ENCODE measurements at regions not wholly inside any gene's neighbourhood (a gene's known extent, or its start where the extent isn't known, plus 50 kb on each side); places are given as distances from the start of the nearest gene placed in this dataset.

- no peak for ATAC-seq
- H3K9me3 ChIP-seq (ENCODE audit: low read length): no peaks in the 10 kb centered on the region
- H3K4me2 ChIP-seq (ENCODE audit: low read length): no peak overlapping the region
- H4K20me1 ChIP-seq (ENCODE audit: low read length): no peaks in the 10 kb centered on the region
- CTCF ChIA-PET: interaction anchor here (0.6 kb wide), 1 partner anchor 1467 kb away, joined by 3 read pairs; no protein-coding TSS in a partner anchor
- TF ChIP-seq CTCF (conservative IDR thresholded peaks at IDR 0.05; ENCODE audit: low read depth, low read length) (no peak), EZH2phosphoT487 (IDR thresholded peaks at IDR 0.05; ENCODE audit: borderline replicate concordance, low read length) (no peak), EZH2 (IDR thresholded peaks at IDR 0.05; ENCODE audit: low read length, unreplicated experiment) (no peak)
- H3K36me3 ChIP-seq (ENCODE audit: low read depth, low read length): no peaks in the 10 kb centered on the region
- BruUV-seq (replicated peaks): no TSS peak
- no peak for DNase-seq
- no peak overlapping the region for H2AFZ ChIP-seq (ENCODE audit: low read length)
- H3K27ac ChIP-seq (ENCODE audit: low read length): no peak overlapping the region
- H3K79me2 ChIP-seq (ENCODE audit: low read length): no peaks in the 10 kb centered on the region
- intact Hi-C loops (cut with micrococcal nuclease): loop anchor here (5.0 kb wide), 1 partner anchor 272 kb away; no protein-coding TSS in a partner anchor
- no peaks in the 10 kb centered on the region for H3K9me2 ChIP-seq (replicated peaks; ENCODE audit: low read length)
- H3K4me1 ChIP-seq (ENCODE audit: insufficient read depth, low read length): no peaks in the 10 kb centered on the region; the same call in 1 of the 2 replicates
- POLR2A ChIA-PET (ENCODE audit: unreplicated experiment): no interaction called here
- no peaks in the 10 kb centered on the region for H3F3A ChIP-seq (ENCODE audit: low read length, unreplicated experiment)
- H3K4me3 ChIP-seq (ENCODE audit: low read length): no peak overlapping the region
- no peaks in the 10 kb centered on the region for H3K27me3 ChIP-seq (ENCODE audit: low read length)
- no peak overlapping the region for H3K9ac ChIP-seq (ENCODE audit: low read length)
Observed at GRCh38 chr3:25844891-25845290, 55.0 kb downstream of the OXSM start.

- Histone ChIP-seq H3K27me3 (ENCODE audit: low read length) (no peaks in the 10 kb centered on the region), H3K9me2 (replicated peaks; ENCODE audit: low read length) (no peaks in the 10 kb centered on the region), H3K9me3 (ENCODE audit: low read length) (no peaks in the 10 kb centered on the region), H3K9ac (ENCODE audit: low read length) (no peak overlapping the region), H3K4me3 (ENCODE audit: low read length) (no peak overlapping the region), H3K27ac (ENCODE audit: low read length) (no peak overlapping the region), H3K4me1 (ENCODE audit: insufficient read depth, low read length) (no peaks in the 10 kb centered on the region; the same call in 1 of the 2 replicates), H3K79me2 (ENCODE audit: low read length) (no peaks in the 10 kb centered on the region), H3K36me3 (ENCODE audit: low read depth, low read length) (no peaks in the 10 kb centered on the region), H3K4me2 (ENCODE audit: low read length) (no peak overlapping the region), H4K20me1 (ENCODE audit: low read length) (no peaks in the 10 kb centered on the region), H3F3A (ENCODE audit: low read length, unreplicated experiment) (no peaks in the 10 kb centered on the region), H2AFZ (ENCODE audit: low read length) (no peak overlapping the region)
- ATAC-seq (no peak), DNase-seq (no peak)
- ChIA-PET POLR2A (ENCODE audit: unreplicated experiment) (no interaction called here), CTCF (no interaction called here)
- intact Hi-C loops (cut with micrococcal nuclease): no loop called here
- BruUV-seq (replicated peaks): no TSS peak
- TF ChIP-seq CTCF (conservative IDR thresholded peaks at IDR 0.05; ENCODE audit: low read depth, low read length) (no peak), EZH2phosphoT487 (IDR thresholded peaks at IDR 0.05; ENCODE audit: borderline replicate concordance, low read length) (no peak), EZH2 (IDR thresholded peaks at IDR 0.05; ENCODE audit: low read length, unreplicated experiment) (no peak)
Observed at GRCh38 chr3:25846282-25846681, 56.4 kb downstream of the OXSM start.

- H3F3A ChIP-seq (ENCODE audit: low read length, unreplicated experiment): no peaks in the 10 kb centered on the region
- BruUV-seq (replicated peaks): no TSS peak
- H3K4me2 ChIP-seq (ENCODE audit: low read length): no peak overlapping the region
- no peaks in the 10 kb centered on the region for H3K27me3 ChIP-seq (ENCODE audit: low read length)
- no peaks in the 10 kb centered on the region for H3K9me3 ChIP-seq (ENCODE audit: low read length)
- no peak overlapping the region for H3K27ac ChIP-seq (ENCODE audit: low read length)
- H3K79me2 ChIP-seq (ENCODE audit: low read length): no peaks in the 10 kb centered on the region
- no peak overlapping the region for H3K9ac ChIP-seq (ENCODE audit: low read length)
- H2AFZ ChIP-seq (ENCODE audit: low read length): no peak overlapping the region
- H3K4me3 ChIP-seq (ENCODE audit: low read length): no peak overlapping the region
- ATAC-seq (no peak), DNase-seq (no peak)
- no peak for TF ChIP-seq EZH2 (IDR thresholded peaks at IDR 0.05; ENCODE audit: low read length, unreplicated experiment)
- TF ChIP-seq EZH2phosphoT487 (IDR thresholded peaks at IDR 0.05; ENCODE audit: borderline replicate concordance, low read length): no peak
- TF ChIP-seq CTCF (conservative IDR thresholded peaks at IDR 0.05; ENCODE audit: low read depth, low read length): no peak
- peaks cover 10% of the 10 kb centered on the region for H3K4me1 ChIP-seq (ENCODE audit: insufficient read depth, low read length)
- no peaks in the 10 kb centered on the region for H4K20me1 ChIP-seq (ENCODE audit: low read length)
- H3K36me3 ChIP-seq (ENCODE audit: low read depth, low read length): no peaks in the 10 kb centered on the region
- intact Hi-C loops (cut with micrococcal nuclease): no loop called here
- POLR2A ChIA-PET (ENCODE audit: unreplicated experiment): no interaction called here
- CTCF ChIA-PET: no interaction called here
- no peaks in the 10 kb centered on the region for H3K9me2 ChIP-seq (replicated peaks; ENCODE audit: low read length)
Observed at GRCh38 chr3:25849091-25849490, 59.2 kb downstream of the OXSM start.
